B cell (primary cell): ENCODE measurements at regions not wholly inside any gene's neighbourhood (a gene's known extent, or its start where the extent isn't known, plus 50 kb on each side); places are given as distances from the start of the nearest gene placed in this dataset.

Experiments
- ATAC-seq: fragments of 200-7000 bp; cut with Tn5 transposase; one replicate; pipeline ENCODE4 v1.10.0; 2021; ENCODE audit warnings: low read depth, mild to moderate bottlenecking, moderate number of reproducible peaks, moderate library complexity
- CTCF ChIA-PET: fragments of 350-600 bp; sonication (Branson Sonifier 250); formaldehyde crosslinking; loops from one replicate; lab custom pipeline; 2021; ENCODE audit warnings: antibody characterized with exemption, inconsistent platforms; lab: Charles Lee
- POLR2A ChIA-PET: fragments of 350-600 bp; sonication (Branson Sonifier 250); formaldehyde crosslinking; loops from one replicate; lab custom pipeline; 2021; ENCODE audit warnings: antibody characterized with exemption; lab: Charles Lee
- DNase-seq: peaks from one replicate; pipeline ENCODE4 v3.0.0; 2013
- H2AFZ ChIP-seq: 2 replicates; pipeline ENCODE4 v1.6.1; 2012; ENCODE audit warnings: mild to moderate bottlenecking, low read depth, low read length; ENCODE audit not compliant: insufficient read depth, poor library complexity, severe bottlenecking
- H3K27ac ChIP-seq, 2 donors: 1 replicate in 1 of 2; 2 replicates in 1 of 2; pipeline ENCODE4 v1.5.1; 2012 to 2013; ENCODE audit warnings: low read length in 2 of 2, mild to moderate bottlenecking in 2 of 2, moderate library complexity in 1 of 2
- H3K27me3 ChIP-seq, 4 experiments: fragments of 200-600 bp in 1 of 4; sonication (generic) in 1 of 4; replicated peaks in 1 of 4; 1 replicate in 2 of 4; 2 replicates in 2 of 4; pipeline versions ENCODE4 v1.6.1 to v1.7.0; 2013 to 2016; ENCODE audit warnings: low read length in 3 of 4, mild to moderate bottlenecking in 2 of 4, mixed read lengths in 1 of 4, moderate library complexity in 1 of 4; ENCODE audit not compliant: insufficient read depth in 4 of 4, control insufficient read depth in 3 of 4; ENCODE audit errors: control extremely low read depth in 1 of 4
- H3K36me3 ChIP-seq, 2 experiments: replicated peaks in 1 of 2; 1 replicate in 1 of 2; 2 replicates in 1 of 2; pipeline versions ENCODE4 v1.6.1 to v1.7.1; 2013; ENCODE audit warnings: low read length in 1 of 2; ENCODE audit not compliant: insufficient read depth in 2 of 2, control insufficient read depth in 1 of 2; ENCODE audit errors: control extremely low read depth in 1 of 2, extremely low read depth in 1 of 2
- H3K4me1 ChIP-seq, 2 donors: fragments of 200-600 bp in 1 of 2; sonication (generic) in 1 of 2; 1 replicate in 1 of 2; 2 replicates in 1 of 2; pipeline versions ENCODE4 v1.5.1 to v1.6.1; 2013 to 2017; ENCODE audit warnings: low read length in 2 of 2; ENCODE audit not compliant: control insufficient read depth in 2 of 2, insufficient read depth in 2 of 2
- H3K4me2 ChIP-seq: replicated peaks from 2 replicates; pipeline ENCODE3; 2012; ENCODE audit warnings: mild to moderate bottlenecking, low read depth, low read length; ENCODE audit not compliant: poor library complexity, severe bottlenecking
- H3K4me3 ChIP-seq, 5 experiments: fragments of 200-600 bp in 1 of 5; sonication (generic) in 1 of 5; 1 replicate in 3 of 5; 2 replicates in 2 of 5; pipeline versions ENCODE4 v1.5.1 to v1.7.0; 2011 to 2016; ENCODE audit warnings: low read length in 4 of 5, mild to moderate bottlenecking in 4 of 5, low read depth in 2 of 5, control low read depth in 1 of 5, moderate library complexity in 1 of 5; ENCODE audit not compliant: insufficient read depth in 1 of 5; ENCODE audit errors: control extremely low read depth in 1 of 5, extremely low read depth in 1 of 5
- H3K79me2 ChIP-seq: fragments of 200-600 bp; sonication (generic); one replicate; pipeline ENCODE4 v1.6.0; 2016; ENCODE audit warnings: low read length; ENCODE audit not compliant: control insufficient read depth, insufficient read depth
- H3K9ac ChIP-seq: fragments of 200-600 bp; sonication (generic); 2 replicates; pipeline ENCODE4 v1.6.1; 2017; ENCODE audit warnings: mild to moderate bottlenecking, low read length, moderate library complexity
- H3K9me3 ChIP-seq, 3 donors: one replicate each; pipeline versions ENCODE4 v1.6.1 to v1.7.1; 2013; ENCODE audit warnings: low read length in 2 of 3; ENCODE audit not compliant: control insufficient read depth in 2 of 3, insufficient read depth in 1 of 3; ENCODE audit errors: control extremely low read depth in 1 of 3
- H4K20me1 ChIP-seq: 2 replicates; pipeline ENCODE4 v1.6.0; 2012; ENCODE audit warnings: mild to moderate bottlenecking, low read length; ENCODE audit not compliant: insufficient read depth, control insufficient read depth, poor library complexity, severe bottlenecking
- H3K27ac Mint-ChIP-seq: one replicate; pipeline ENCODE4 v1.8.0; 2021; ENCODE audit warnings: mixed read lengths
- H3K27me3 Mint-ChIP-seq: one replicate; pipeline ENCODE4 v1.8.0; 2021; ENCODE audit warnings: mixed read lengths
- H3K4me1 Mint-ChIP-seq: one replicate; pipeline ENCODE4 v1.8.0; 2021; ENCODE audit warnings: mixed read lengths
- H3K4me3 Mint-ChIP-seq: one replicate; pipeline ENCODE4 v1.8.0; 2021; ENCODE audit warnings: mixed read lengths
- H3K9me3 Mint-ChIP-seq: one replicate; pipeline ENCODE4 v1.8.0; 2022; ENCODE audit warnings: mixed read lengths; ENCODE audit not compliant: insufficient read depth
- EZH2 ChIP-seq: IDR thresholded peaks from 2 replicates; pipeline ENCODE4 v1.6.1; 2012; ENCODE audit warnings: borderline replicate concordance, low read depth, mild to moderate bottlenecking, moderate library complexity, low read length; ENCODE audit not compliant: insufficient read depth, poor library complexity, severe bottlenecking
- WGBS: methylation state at CpG from one replicate; pipeline ENCODE4 v1.1.5; 2013; ENCODE audit warnings: missing lambda C conversion rate; ENCODE audit not compliant: insufficient coverage; 5-methylcytosine and 5-hydroxymethylcytosine counted together
- intact Hi-C: fragments of 100-400 bp; cut with micrococcal nuclease; formaldehyde crosslinking; loops from one replicate; pipeline ENCODE4 v1.10.0; 2022
- TF ChIP-seq, protein P1 (sequence below): fragments of 200-600 bp; IDR thresholded peaks from one replicate; pipeline ENCODE4 v1.8.0; 2022; ENCODE audit warnings: antibody characterized with exemption, mild to moderate bottlenecking

DNA sequence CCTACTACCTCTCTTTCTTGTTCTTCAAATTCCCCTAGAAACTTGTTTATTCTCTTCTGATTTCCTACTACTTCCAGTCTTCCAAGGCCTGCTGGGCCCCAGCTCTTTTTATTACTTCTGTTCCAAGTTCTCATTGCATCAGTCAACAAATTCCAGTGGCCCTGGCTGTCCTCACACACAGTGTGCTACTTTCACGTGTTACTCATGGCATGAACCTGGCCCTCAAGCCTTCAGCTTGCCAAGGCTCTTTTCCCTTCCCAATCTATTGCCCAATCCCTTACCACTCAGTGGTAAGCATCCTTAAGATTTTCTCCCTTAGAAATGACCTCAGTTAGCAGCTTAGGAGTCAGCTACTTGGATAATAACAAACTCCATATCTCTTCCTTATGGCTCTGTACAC lies 613.5 kb downstream of the LMO4 start:
- H3K27ac Mint-ChIP-seq: no peak overlapping the region
- H3K9me3 Mint-ChIP-seq: no peaks in the 10 kb centered on the region
- ATAC-seq (no peak), DNase-seq (no peak)
- no peak overlapping the region for H3K4me2 ChIP-seq
- H2AFZ ChIP-seq: no peak overlapping the region
- H3K4me1 ChIP-seq: no peaks in the 10 kb centered on the region
- H3K4me3 Mint-ChIP-seq: no peak overlapping the region
- no peaks in the 10 kb centered on the region for H3K4me1 Mint-ChIP-seq
- no peak overlapping the region for H3K9ac ChIP-seq
- WGBS: 93% methylated on average over 1 of the region's 1 CpG
- H3K27me3 Mint-ChIP-seq: no peaks in the 10 kb centered on the region
- no peaks in the 10 kb centered on the region for H3K9me3 ChIP-seq
- H3K27me3 ChIP-seq: no peaks in the 10 kb centered on the region
- H3K36me3 ChIP-seq: no peaks in the 10 kb centered on the region
- no peaks in the 10 kb centered on the region for H4K20me1 ChIP-seq
- H3K4me3 ChIP-seq: no peak overlapping the region
- H3K79me2 ChIP-seq: no peaks in the 10 kb centered on the region
- TF ChIP-seq, protein P1, sequence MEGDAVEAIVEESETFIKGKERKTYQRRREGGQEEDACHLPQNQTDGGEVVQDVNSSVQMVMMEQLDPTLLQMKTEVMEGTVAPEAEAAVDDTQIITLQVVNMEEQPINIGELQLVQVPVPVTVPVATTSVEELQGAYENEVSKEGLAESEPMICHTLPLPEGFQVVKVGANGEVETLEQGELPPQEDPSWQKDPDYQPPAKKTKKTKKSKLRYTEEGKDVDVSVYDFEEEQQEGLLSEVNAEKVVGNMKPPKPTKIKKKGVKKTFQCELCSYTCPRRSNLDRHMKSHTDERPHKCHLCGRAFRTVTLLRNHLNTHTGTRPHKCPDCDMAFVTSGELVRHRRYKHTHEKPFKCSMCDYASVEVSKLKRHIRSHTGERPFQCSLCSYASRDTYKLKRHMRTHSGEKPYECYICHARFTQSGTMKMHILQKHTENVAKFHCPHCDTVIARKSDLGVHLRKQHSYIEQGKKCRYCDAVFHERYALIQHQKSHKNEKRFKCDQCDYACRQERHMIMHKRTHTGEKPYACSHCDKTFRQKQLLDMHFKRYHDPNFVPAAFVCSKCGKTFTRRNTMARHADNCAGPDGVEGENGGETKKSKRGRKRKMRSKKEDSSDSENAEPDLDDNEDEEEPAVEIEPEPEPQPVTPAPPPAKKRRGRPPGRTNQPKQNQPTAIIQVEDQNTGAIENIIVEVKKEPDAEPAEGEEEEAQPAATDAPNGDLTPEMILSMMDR: no peak
- no peak for TF ChIP-seq EZH2
- intact Hi-C loops: no loop called here
- no peak overlapping the region for H3K27ac ChIP-seq
- ChIA-PET POLR2A (no interaction called here), CTCF (interaction anchor here (1.3 to 1.8 kb wide), 2 partner anchors 11 to 649 kb away, joined by 3 to 13 read pairs; no protein-coding TSS in a partner anchor)

DNA sequence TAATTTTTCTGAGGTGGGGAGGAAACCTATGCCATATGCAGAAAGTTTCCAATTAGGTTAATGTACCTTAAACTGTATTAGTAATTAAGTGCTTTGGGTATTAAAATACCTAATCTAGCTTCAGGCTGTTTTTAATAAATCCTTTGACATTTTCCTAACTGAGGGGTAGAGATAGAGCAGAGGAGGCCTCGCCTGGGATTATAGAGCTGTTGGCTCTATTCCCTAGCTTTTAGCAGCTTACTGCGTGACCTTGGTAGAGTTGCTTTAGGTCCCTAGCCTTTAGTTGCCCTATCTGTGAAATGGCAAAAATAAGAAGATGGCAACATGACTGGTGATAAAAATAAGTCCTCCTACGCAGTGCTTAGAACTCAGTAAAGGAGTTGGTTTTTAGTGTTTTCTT lies 621.0 kb downstream of the LMO4 start:
- intact Hi-C loops: loop anchor here (10.0 kb wide), 1 partner anchor 135 kb away; no protein-coding TSS in a partner anchor
- Mint-ChIP-seq H3K9me3 (no peaks in the 10 kb centered on the region), H3K27me3 (no peaks in the 10 kb centered on the region), H3K4me3 (no peak overlapping the region), H3K4me1 (peaks cover 20% of the 10 kb centered on the region), H3K27ac (no peak overlapping the region)
- no peaks in the 10 kb centered on the region for H4K20me1 ChIP-seq
- no peak overlapping the region for H3K9ac ChIP-seq
- no peak for TF ChIP-seq EZH2
- TF ChIP-seq, protein P1: no peak
- 50% methylated on average over 1 of the region's 3 CpGs for WGBS
- no peaks in the 10 kb centered on the region for H3K79me2 ChIP-seq
- no peaks in the 10 kb centered on the region for H3K36me3 ChIP-seq
- no peaks in the 10 kb centered on the region for H3K9me3 ChIP-seq
- POLR2A ChIA-PET: no interaction called here
- H3K27ac ChIP-seq: no peak overlapping the region
- H2AFZ ChIP-seq: no peak overlapping the region
- H3K4me3 ChIP-seq: no peak overlapping the region
- no peaks in the 10 kb centered on the region for H3K27me3 ChIP-seq
- H3K4me1 ChIP-seq: peaks cover 16 to 17% of the 10 kb centered on the region in 2 donors
- no peak overlapping the region for H3K4me2 ChIP-seq
- CTCF ChIA-PET: interaction anchor here (7.6 kb wide), 1 partner anchor 658 kb away, joined by 151 read pairs; no protein-coding TSS in a partner anchor
- ATAC-seq (no peak), DNase-seq (no peak)
